Naive thymus-derived CD4-positive, alpha-beta T cell (primary cell): ENCODE measurements at regions not wholly inside any gene's neighbourhood (a gene's known extent, or its start where the extent isn't known, plus 50 kb on each side); places are given as distances from the start of the nearest gene placed in this dataset.
"Not testable (repeated sequence)": the region's sequence is repeated elsewhere in the genome, so short reads cannot be mapped to it uniquely, and the experiment has no call there.

Source experiments
- ATAC-seq: fragments of 150-1000 bp; cut with Tn5 transposase; 2 replicates; pipeline ENCODE4 v1.10.0; 2021; ENCODE audit warnings: mild to moderate bottlenecking, moderate library complexity
- CTCF ChIA-PET: fragments of 350-600 bp; sonication (Branson Sonifier 250); formaldehyde crosslinking; loops from one replicate; lab custom pipeline; 2021; ENCODE audit warnings: antibody characterized with exemption; lab: Charles Lee
- POLR2A ChIA-PET: fragments of 350-600 bp; sonication (Branson Sonifier 250); formaldehyde crosslinking; loops from one replicate; lab custom pipeline; 2021; ENCODE audit warnings: antibody characterized with exemption, inconsistent platforms; lab: Charles Lee
- DNase-seq, 9 donors: peaks; one replicate each; pipeline versions ENCODE4 v3.0.0 to v3.0.0-alpha.2; 2020 to 2022; ENCODE audit warnings: mixed read lengths in 1 of 9
- H3K27ac ChIP-seq: one replicate; pipeline ENCODE4 v1.7.0; 2013; ENCODE audit warnings: mild to moderate bottlenecking, low read depth, low read length, moderate library complexity
- H3K27me3 ChIP-seq, 2 donors: one replicate each; pipeline ENCODE4 v1.7.0; 2013; ENCODE audit warnings: low read length in 2 of 2, mild to moderate bottlenecking in 2 of 2, moderate library complexity in 2 of 2; ENCODE audit not compliant: control insufficient read depth in 2 of 2, insufficient read depth in 2 of 2
- H3K36me3 ChIP-seq, 3 experiments: 1 replicate in 2 of 3; 2 replicates in 1 of 3; pipeline ENCODE4 v1.7.0; 2013; ENCODE audit warnings: low read length in 3 of 3, mild to moderate bottlenecking in 3 of 3, moderate library complexity in 1 of 3; ENCODE audit not compliant: insufficient read depth in 3 of 3, control insufficient read depth in 2 of 3
- H3K4me1 ChIP-seq, 2 donors: one replicate each; pipeline ENCODE4 v1.7.0; 2013; ENCODE audit warnings: low read length in 2 of 2, mild to moderate bottlenecking in 2 of 2, moderate library complexity in 1 of 2; ENCODE audit not compliant: control insufficient read depth in 2 of 2, insufficient read depth in 2 of 2
- H3K4me3 ChIP-seq: 2 replicates; pipeline ENCODE4 v1.7.0; 2013; ENCODE audit warnings: mild to moderate bottlenecking, low read length
- H3K9me3 ChIP-seq, 3 experiments: 1 replicate in 2 of 3; 2 replicates in 1 of 3; pipeline ENCODE4 v1.7.0; 2013; ENCODE audit warnings: low read length in 3 of 3; ENCODE audit not compliant: control insufficient read depth in 2 of 3
- H3K27ac Mint-ChIP-seq, 9 donors: one replicate each; pipeline ENCODE4 v1.8.0; 2020 to 2022; ENCODE audit warnings: mixed read lengths in 9 of 9, mild to moderate bottlenecking in 8 of 9, moderate library complexity in 5 of 9, inconsistent platforms in 2 of 9
- H3K27me3 Mint-ChIP-seq, 5 donors: one replicate each; pipeline ENCODE4 v1.8.0; 2021 to 2022; ENCODE audit warnings: mixed read lengths in 5 of 5, mild to moderate bottlenecking in 1 of 5
- H3K36me3 Mint-ChIP-seq, 5 donors: one replicate each; pipeline ENCODE4 v1.8.0; 2020 to 2022; ENCODE audit warnings: mixed read lengths in 5 of 5, mild to moderate bottlenecking in 3 of 5, inconsistent platforms in 1 of 5
- H3K4me1 Mint-ChIP-seq, 7 donors: one replicate each; pipeline ENCODE4 v1.8.0; 2020 to 2022; ENCODE audit warnings: mixed read lengths in 7 of 7, mild to moderate bottlenecking in 3 of 7, inconsistent platforms in 1 of 7
- H3K4me3 Mint-ChIP-seq, 10 donors: one replicate each; pipeline ENCODE4 v1.8.0; 2020 to 2022; ENCODE audit warnings: mild to moderate bottlenecking in 10 of 10, mixed read lengths in 10 of 10, moderate library complexity in 6 of 10, inconsistent platforms in 2 of 10
- H3K9me3 Mint-ChIP-seq, 11 donors: one replicate each; pipeline ENCODE4 v1.8.0; 2020 to 2022; ENCODE audit warnings: mixed read lengths in 11 of 11, mild to moderate bottlenecking in 4 of 11, inconsistent platforms in 1 of 11, moderate library complexity in 1 of 11
- intact Hi-C, 2 donors: fragments of 100-400 bp; cut with micrococcal nuclease; formaldehyde crosslinking; loops; one replicate each; pipeline ENCODE4 v1.15.1; 2023

DNA sequence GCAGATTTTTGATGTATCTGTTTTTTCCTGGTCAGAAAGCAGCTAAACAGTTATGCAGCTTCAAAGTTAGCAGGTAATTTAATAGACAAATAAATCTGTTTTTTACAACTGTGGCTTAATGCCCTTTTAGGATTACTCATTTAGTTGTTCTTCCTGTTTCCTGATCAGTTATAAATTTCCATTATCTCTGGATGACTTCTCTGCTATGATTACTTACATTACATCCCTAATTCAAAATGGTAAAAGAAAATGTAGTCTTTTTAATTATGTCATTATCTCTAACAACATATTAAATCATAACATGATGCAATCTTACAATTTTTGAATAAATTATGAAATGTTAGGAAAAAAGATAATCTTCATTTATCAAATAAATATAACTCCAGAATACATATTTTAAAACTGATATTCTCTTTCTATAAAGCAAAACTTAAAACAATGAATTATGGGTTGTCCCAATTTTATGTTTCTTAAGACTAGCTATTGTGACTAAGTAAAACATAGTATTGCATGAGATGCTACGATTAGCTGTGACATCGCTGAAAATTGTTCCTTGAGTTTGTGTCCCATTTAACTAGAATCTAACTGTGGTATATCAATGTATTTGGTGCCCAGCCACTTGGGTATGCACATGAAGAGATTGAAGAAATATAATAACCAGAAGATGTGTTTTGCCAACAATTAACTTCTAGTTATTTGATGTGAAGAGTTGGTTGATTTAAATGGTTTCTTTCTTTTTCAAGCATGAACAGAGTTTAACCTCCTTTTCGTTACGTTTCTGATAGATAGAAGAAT, 605.3 kb upstream of the SPRY2 start:
- H3K4me1 ChIP-seq = no peaks in the 10 kb centered on the region
- H3K4me3 ChIP-seq = no peak overlapping the region
- H3K36me3 Mint-ChIP-seq = no peaks in the 10 kb centered on the region
- ATAC-seq = no peak
- CTCF ChIA-PET = no interaction called here
- intact Hi-C loops = no loop called here
- no peak for DNase-seq
- H3K27ac Mint-ChIP-seq = no peak overlapping the region
- H3K9me3 Mint-ChIP-seq = peaks cover 0 to 6% (median 0%) of the 10 kb centered on the region in 11 donors
- H3K27ac ChIP-seq = no peak overlapping the region
- H3K27me3 ChIP-seq = no peaks in the 10 kb centered on the region
- POLR2A ChIA-PET = no interaction called here
- H3K9me3 ChIP-seq = no peaks in the 10 kb centered on the region
- no peaks in the 10 kb centered on the region for H3K27me3 Mint-ChIP-seq
- H3K4me3 Mint-ChIP-seq = no peak overlapping the region
- no peaks in the 10 kb centered on the region for H3K4me1 Mint-ChIP-seq
- H3K36me3 ChIP-seq = no peaks in the 10 kb centered on the region

DNA sequence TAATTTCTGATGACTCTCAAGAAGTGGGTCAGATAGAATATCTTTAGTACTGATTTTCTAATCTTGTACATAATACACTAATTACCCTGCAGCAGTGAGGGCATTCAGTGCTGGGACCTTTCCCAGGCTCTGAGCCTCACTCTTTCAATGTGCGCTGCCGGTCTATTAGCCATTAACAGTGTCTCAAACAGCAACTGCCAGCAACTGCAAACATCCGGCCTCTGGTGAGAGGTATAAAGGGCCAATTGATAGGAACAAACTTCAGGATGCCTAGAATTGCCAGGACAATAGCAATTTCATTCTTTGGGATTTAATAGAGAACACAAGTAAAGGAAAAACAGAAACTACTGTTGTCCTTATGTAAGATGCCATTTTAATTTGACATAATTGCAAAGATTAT, 604.4 kb upstream of the SPRY2 start:
- Mint-ChIP-seq H3K36me3 (no peaks in the 10 kb centered on the region), H3K27me3 (no peaks in the 10 kb centered on the region), H3K9me3 (peaks cover 0 to 11% (median 0%) of the 10 kb centered on the region in 11 donors), H3K4me1 (no peaks in the 10 kb centered on the region), H3K27ac (no peak overlapping the region), H3K4me3 (no peak overlapping the region)
- Histone ChIP-seq H3K36me3 (no peaks in the 10 kb centered on the region), H3K4me1 (no peaks in the 10 kb centered on the region), H3K27me3 (no peaks in the 10 kb centered on the region), H3K27ac (no peak overlapping the region), H3K9me3 (no peaks in the 10 kb centered on the region), H3K4me3 (no peak overlapping the region)
- POLR2A ChIA-PET = no interaction called here
- DNase-seq = no peak
- ATAC-seq = no peak
- CTCF ChIA-PET = no interaction called here
- intact Hi-C loops = no loop called here

DNA sequence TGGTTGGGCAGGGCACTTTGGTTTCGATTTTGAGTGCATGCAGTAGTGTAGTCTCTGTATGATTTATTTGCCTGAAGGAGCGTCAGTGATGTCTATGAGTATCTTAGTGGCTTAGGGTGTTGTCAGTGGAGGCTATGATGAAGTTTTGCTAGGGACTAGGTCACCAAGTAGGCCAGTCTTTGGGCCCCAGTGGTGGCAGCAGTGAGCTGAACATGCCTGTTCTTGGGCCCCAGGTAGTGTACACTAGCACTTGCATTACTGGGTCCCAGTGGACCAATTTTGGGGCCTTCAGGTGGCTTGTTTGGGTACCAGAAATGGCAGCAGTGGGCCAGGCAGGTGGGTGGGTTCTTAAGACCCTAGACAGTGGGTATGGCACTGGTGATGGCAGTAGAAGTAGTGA, 598.7 kb upstream of the SPRY2 start:
- Mint-ChIP-seq H3K36me3 (peaks cover 0 to 4% (median 0%) of the 10 kb centered on the region in 5 donors), H3K27ac (no peak overlapping the region), H3K4me3 (no peak overlapping the region), H3K9me3 (peaks cover 0 to 14% (median 3%) of the 10 kb centered on the region in 11 donors), H3K4me1 (no peaks in the 10 kb centered on the region), H3K27me3 (no peaks in the 10 kb centered on the region)
- no peaks in the 10 kb centered on the region for H3K4me1 ChIP-seq
- POLR2A ChIA-PET = no interaction called here
- DNase-seq = no peak
- peaks cover 0 to 4% of the 10 kb centered on the region in 2 donors for H3K27me3 ChIP-seq
- no peaks in the 10 kb centered on the region for H3K9me3 ChIP-seq
- no peak overlapping the region for H3K4me3 ChIP-seq
- intact Hi-C loops = no loop called here
- no peak for ATAC-seq
- CTCF ChIA-PET = no interaction called here
- no peaks in the 10 kb centered on the region for H3K36me3 ChIP-seq
- no peak overlapping the region for H3K27ac ChIP-seq

DNA sequence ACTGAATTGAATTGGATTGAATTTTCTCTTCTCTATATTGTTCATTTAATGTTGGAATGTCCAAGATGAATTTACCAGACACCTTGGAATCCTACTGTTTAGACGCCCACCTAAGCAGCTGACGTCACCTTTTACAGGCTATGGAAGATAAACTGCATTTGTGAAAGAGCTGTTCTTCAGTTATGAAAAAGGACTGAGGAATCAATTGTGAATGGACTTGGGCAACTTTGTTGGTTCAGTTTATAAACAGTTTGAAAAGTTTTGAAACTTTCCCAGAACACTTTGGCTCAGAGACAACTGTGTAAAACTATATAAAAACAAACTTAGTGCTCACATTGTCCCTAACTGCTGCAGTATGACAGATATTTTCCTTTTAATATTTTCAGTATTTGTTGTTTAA, 590.8 kb upstream of the SPRY2 start:
- Histone ChIP-seq H3K27me3 (peaks cover 0 to 4% of the 10 kb centered on the region in 2 donors), H3K9me3 (no peaks in the 10 kb centered on the region), H3K4me3 (no peak overlapping the region), H3K36me3 (no peaks in the 10 kb centered on the region), H3K27ac (no peak overlapping the region), H3K4me1 (no peaks in the 10 kb centered on the region)
- Mint-ChIP-seq H3K27me3 (no peaks in the 10 kb centered on the region), H3K27ac (no peak overlapping the region), H3K36me3 (no peaks in the 10 kb centered on the region), H3K4me1 (no peaks in the 10 kb centered on the region), H3K9me3 (peaks cover 0 to 14% (median 0%) of the 10 kb centered on the region in 11 donors), H3K4me3 (no peak overlapping the region)
- CTCF ChIA-PET = no interaction called here
- POLR2A ChIA-PET = no interaction called here
- no peak for ATAC-seq
- DNase-seq = no peak
- intact Hi-C loops = no loop called here

DNA sequence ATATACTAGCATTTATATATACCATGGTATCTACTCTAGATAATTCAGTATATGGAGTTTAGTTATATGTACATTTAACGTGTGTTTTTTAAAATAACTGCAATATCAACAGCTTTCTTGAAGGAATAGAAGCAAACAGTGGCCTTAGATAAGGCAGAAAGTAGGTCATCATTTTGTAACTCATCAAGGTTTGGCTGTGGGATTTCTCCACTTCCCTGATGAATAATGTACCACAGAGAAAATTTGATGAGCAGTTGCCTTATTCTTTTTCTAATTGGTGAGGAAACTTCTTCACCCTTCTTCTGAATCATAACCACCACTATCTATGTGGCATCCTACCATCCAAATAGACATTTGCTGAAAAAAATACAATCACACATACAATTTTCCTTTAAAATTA, 590.2 kb upstream of the SPRY2 start:
- DNase-seq = no peak
- H3K36me3 ChIP-seq = no peaks in the 10 kb centered on the region
- Mint-ChIP-seq H3K9me3 (peaks cover 0 to 14% (median 0%) of the 10 kb centered on the region in 11 donors), H3K36me3 (no peaks in the 10 kb centered on the region), H3K27ac (no peak overlapping the region), H3K27me3 (no peaks in the 10 kb centered on the region), H3K4me3 (no peak overlapping the region), H3K4me1 (no peaks in the 10 kb centered on the region)
- CTCF ChIA-PET = no interaction called here
- H3K4me3 ChIP-seq = no peak overlapping the region
- POLR2A ChIA-PET = no interaction called here
- no peaks in the 10 kb centered on the region for H3K9me3 ChIP-seq
- no peak overlapping the region for H3K27ac ChIP-seq
- ATAC-seq = no peak
- H3K27me3 ChIP-seq = peaks cover 0 to 4% of the 10 kb centered on the region in 2 donors
- intact Hi-C loops = no loop called here
- no peaks in the 10 kb centered on the region for H3K4me1 ChIP-seq

DNA sequence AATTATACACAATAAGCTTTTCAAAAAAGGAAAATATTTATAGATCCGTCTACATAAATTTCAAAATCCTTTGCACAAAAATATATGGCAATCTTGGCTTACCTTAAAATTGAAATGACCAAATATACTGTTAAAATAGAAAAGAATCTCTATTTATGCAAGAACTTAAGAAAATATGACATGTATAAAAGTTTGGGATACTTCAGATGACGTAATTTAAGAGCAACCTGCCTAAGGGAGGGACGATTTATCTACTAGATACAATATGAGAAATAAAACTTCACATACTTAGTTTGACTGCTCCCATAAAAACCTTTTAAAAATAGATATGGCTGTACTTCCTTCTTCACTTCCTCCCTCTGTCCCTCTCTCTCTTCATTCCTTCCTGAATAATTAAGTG, 587.3 kb upstream of the SPRY2 start:
- Histone ChIP-seq H3K27ac (no peak overlapping the region), H3K36me3 (no peaks in the 10 kb centered on the region), H3K27me3 (no peaks in the 10 kb centered on the region), H3K4me1 (no peaks in the 10 kb centered on the region), H3K9me3 (no peaks in the 10 kb centered on the region), H3K4me3 (no peak overlapping the region)
- Mint-ChIP-seq H3K9me3 (peaks cover 0 to 5% (median 0%) of the 10 kb centered on the region in 11 donors), H3K27ac (no peak overlapping the region), H3K4me3 (no peak overlapping the region), H3K27me3 (no peaks in the 10 kb centered on the region), H3K36me3 (no peaks in the 10 kb centered on the region), H3K4me1 (no peaks in the 10 kb centered on the region)
- no peak for ATAC-seq
- intact Hi-C loops = no loop called here
- CTCF ChIA-PET = no interaction called here
- DNase-seq = no peak
- POLR2A ChIA-PET = no interaction called here

DNA sequence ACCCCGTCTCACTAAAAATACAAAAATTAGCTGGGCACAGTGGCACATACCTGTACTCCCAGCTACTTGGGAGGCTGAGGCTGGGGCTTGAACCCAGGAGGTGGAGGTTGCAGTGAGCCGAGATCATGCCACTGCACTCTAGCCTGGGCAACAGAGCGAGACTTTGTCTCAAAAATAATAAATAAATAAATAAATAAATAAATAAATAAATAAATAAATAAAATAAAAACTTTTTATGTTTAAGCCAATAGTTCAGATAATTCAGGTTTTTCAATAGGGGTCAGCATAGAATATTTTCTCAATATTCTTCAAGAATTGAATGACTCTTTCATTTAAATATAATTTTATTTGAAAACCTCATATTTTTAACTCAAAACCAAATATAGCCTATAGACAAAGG, 585.1 kb upstream of the SPRY2 start:
- H3K36me3 ChIP-seq, H3K4me1 ChIP-seq, H3K27ac Mint-ChIP-seq, H3K4me3 Mint-ChIP-seq, H3K4me3 ChIP-seq, DNase-seq, intact Hi-C loops, H3K9me3 Mint-ChIP-seq, H3K9me3 ChIP-seq, H3K27me3 ChIP-seq, H3K4me1 Mint-ChIP-seq, H3K36me3 Mint-ChIP-seq, ATAC-seq, CTCF ChIA-PET, POLR2A ChIA-PET, H3K27ac ChIP-seq, H3K27me3 Mint-ChIP-seq: not testable (repeated sequence)
